Esophagus squamous epithelium (tissue), 5 donors: ENCODE measurements at regions not wholly inside any gene's neighbourhood (a gene's known extent, or its start where the extent isn't known, plus 50 kb on each side); places are given as distances from the start of the nearest gene placed in this dataset.

ENCODE experiments used
- DNase-seq: peaks from one replicate; lab custom pipeline; 2025; lab: John Stamatoyannopoulos, UW
- H3K27ac ChIP-seq, 4 donors: fragments of 200-600 bp; sonication (generic); one replicate each; pipeline ENCODE4 v1.5.1; 2016 to 2019; ENCODE audit warnings: mild to moderate bottlenecking in 1 of 4
- H3K27me3 ChIP-seq, 4 donors: fragments of 200-600 bp; sonication (generic); 1 replicate in 3 of 4; 2 replicates in 1 of 4; pipeline versions ENCODE4 v1.5.1 to v1.6.0; 2017 to 2021; ENCODE audit warnings: antibody characterized with exemption in 1 of 4
- H3K36me3 ChIP-seq, 3 donors: fragments of 200-600 bp; sonication (generic); one replicate each; pipeline ENCODE4 v1.5.1; 2016 to 2019
- H3K4me1 ChIP-seq, 3 donors: fragments of 200-600 bp; sonication (generic); one replicate each; pipeline ENCODE4 v1.5.1; 2017 to 2019
- H3K4me3 ChIP-seq, 4 donors: fragments of 200-600 bp; sonication (generic); 1 replicate in 3 of 4; 2 replicates in 1 of 4; pipeline ENCODE4 v1.5.1; 2016 to 2019; ENCODE audit warnings: mild to moderate bottlenecking in 2 of 4, moderate library complexity in 1 of 4
- H3K9me3 ChIP-seq, 3 donors: fragments of 200-600 bp; sonication (generic); one replicate each; pipeline ENCODE4 v1.5.1; 2016 to 2019
- CTCF ChIP-seq, 6 experiments: fragments of 450-650 bp in 4 of 6; fragments of 200-600 bp in 2 of 6; sonication (generic) in 2 of 6; IDR thresholded peaks; one replicate each; pipeline ENCODE4 v1.5.1; 2016 to 2019; ENCODE audit warnings: antibody characterized with exemption in 6 of 6, mild to moderate bottlenecking in 4 of 6, moderate library complexity in 4 of 6
- POLR2A ChIP-seq, 4 donors: fragments of 450-650 bp; IDR thresholded peaks; one replicate each; pipeline ENCODE4 v1.6.1; 2017; ENCODE audit warnings: antibody characterized with exemption in 4 of 4, mild to moderate bottlenecking in 4 of 4, moderate library complexity in 3 of 4
- WGBS, 2 donors: methylation state at CpG; one replicate each; pipeline ENCODE4 v1.1.5; 2018; 5-methylcytosine and 5-hydroxymethylcytosine counted together
- intact Hi-C: fragments of 100-400 bp; cut with DNase I; formaldehyde crosslinking; loops from one replicate; pipeline ENCODE4 v1.15.0; 2022
- donor health status: DM: yes; HTN: yes; CAD: no.

GRCh38 chr5:77948476-77948875 is 172.3 kb upstream of the TBCA start:
- no peak overlapping the region for H3K27ac ChIP-seq
- H3K27me3 ChIP-seq = peaks cover 0 to 26% (median 0%) of the 10 kb centered on the region in 4 donors
- H3K4me3 ChIP-seq = no peak overlapping the region
- no peak for DNase-seq
- intact Hi-C loops = no loop called here
- H3K36me3 ChIP-seq = no peaks in the 10 kb centered on the region
- H3K4me1 ChIP-seq = no peaks in the 10 kb centered on the region
- TF ChIP-seq CTCF (IDR thresholded peaks at IDR 0.05) (no peak), POLR2A (IDR thresholded peaks at IDR 0.05) (no peak)
- no peaks in the 10 kb centered on the region for H3K9me3 ChIP-seq
- WGBS, 2 donors = 81 to 91% methylated on average over 1 of the region's 1 CpG

- intact Hi-C loops = no loop called here
- TF ChIP-seq POLR2A (IDR thresholded peaks at IDR 0.05) (no peak), CTCF (IDR thresholded peaks at IDR 0.05) (no peak)
- Histone ChIP-seq H3K27ac (no peak overlapping the region), H3K9me3 (no peaks in the 10 kb centered on the region), H3K4me1 (no peaks in the 10 kb centered on the region), H3K36me3 (no peaks in the 10 kb centered on the region), H3K4me3 (no peak overlapping the region), H3K27me3 (peaks cover 0 to 33% (median 0%) of the 10 kb centered on the region in 4 donors)
- 56 to 64% methylated on average over 7 of the region's 7 CpGs for WGBS, 2 donors
- no peak for DNase-seq
These were observed 170.9 kb upstream of the TBCA start for GRCh38 chr5:77947041-77947428.

- no peak for DNase-seq
- Histone ChIP-seq H3K27ac (no peak overlapping the region), H3K4me1 (no peaks in the 10 kb centered on the region), H3K27me3 (peaks cover 0 to 37% (median 0%) of the 10 kb centered on the region in 4 donors), H3K9me3 (no peaks in the 10 kb centered on the region), H3K4me3 (no peak overlapping the region), H3K36me3 (no peaks in the 10 kb centered on the region)
- intact Hi-C loops = no loop called here
- 22 to 39% methylated on average over 4 of the region's 4 CpGs for WGBS, 2 donors
- TF ChIP-seq CTCF (IDR thresholded peaks at IDR 0.05) (no peak), POLR2A (IDR thresholded peaks at IDR 0.05) (no peak)
These were observed 170.4 kb upstream of the TBCA start for GRCh38 chr5:77946381-77947040.

- H3K9me3 ChIP-seq = no peaks in the 10 kb centered on the region
- DNase-seq = no peak
- H3K27ac ChIP-seq = no peak overlapping the region
- no peak overlapping the region for H3K4me3 ChIP-seq
- TF ChIP-seq CTCF (IDR thresholded peaks at IDR 0.05) = no peak
- no peak for TF ChIP-seq POLR2A (IDR thresholded peaks at IDR 0.05)
- WGBS, 2 donors = 42% methylated on average over 2 to 3 of the region's 3 CpGs
- H3K36me3 ChIP-seq = no peaks in the 10 kb centered on the region
- intact Hi-C loops = no loop called here
- H3K27me3 ChIP-seq = peaks cover 0 to 43% (median 0%) of the 10 kb centered on the region in 4 donors
- H3K4me1 ChIP-seq = no peaks in the 10 kb centered on the region
These were observed 169.7 kb upstream of the TBCA start for GRCh38 chr5:77945874-77946273.

GRCh38 chr5:77944757-77945340 is 168.7 kb upstream of the TBCA start:
- intact Hi-C loops = no loop called here
- Histone ChIP-seq H3K27ac (no peak overlapping the region), H3K27me3 (peaks cover 0 to 46% (median 0%) of the 10 kb centered on the region in 4 donors), H3K9me3 (no peaks in the 10 kb centered on the region), H3K4me1 (no peaks in the 10 kb centered on the region), H3K36me3 (no peaks in the 10 kb centered on the region), H3K4me3 (no peak overlapping the region)
- no peak for TF ChIP-seq CTCF (IDR thresholded peaks at IDR 0.05)
- no peak for TF ChIP-seq POLR2A (IDR thresholded peaks at IDR 0.05)
- no peak for DNase-seq
- 93 to 94% methylated on average over 3 of the region's 3 CpGs for WGBS, 2 donors
